GM12891 (cell line): ENCODE measurements at regions not wholly inside any gene's neighbourhood (a gene's known extent, or its start where the extent isn't known, plus 50 kb on each side); places are given as distances from the start of the nearest gene placed in this dataset.

Experiments used
- DNase-seq: peaks from one replicate; pipeline ENCODE4 v3.0.0; 2011; ENCODE audit warnings: low spot score; ENCODE audit not compliant: insufficient read length
- FAIRE-seq: peaks from 2 replicates; lab custom pipeline; 2011; peaks lifted over from hg19 to GRCh38; lab: Jason Lieb, UNC
- PAX5 ChIP-seq: IDR thresholded peaks from 2 replicates; pipeline ENCODE4 v1.6.1; 2011; ENCODE audit warnings: low read length, moderate library complexity, mild to moderate bottlenecking; ENCODE audit not compliant: insufficient read depth, severe bottlenecking
- POLR2A ChIP-seq: IDR thresholded peaks from 2 replicates; pipeline ENCODE4 v1.6.1; 2011; ENCODE audit warnings: low read depth, low read length, control low read depth
- POLR2AphosphoS5 ChIP-seq: IDR thresholded peaks from 2 replicates; pipeline ENCODE4 v1.6.1; 2011; ENCODE audit warnings: low read depth, low read length, control low read depth
- POU2F2 ChIP-seq: IDR thresholded peaks from 2 replicates; pipeline ENCODE4 v1.6.1; 2011; ENCODE audit warnings: low read depth, mild to moderate bottlenecking, control low read depth, low read length, moderate library complexity
- SPI1 ChIP-seq: IDR thresholded peaks from 2 replicates; pipeline ENCODE4 v1.6.1; 2011; ENCODE audit warnings: low read depth, low read length, control low read depth
- TAF1 ChIP-seq: IDR thresholded peaks from 2 replicates; pipeline ENCODE4 v1.6.1; 2011; ENCODE audit warnings: low read depth, low read length, control low read depth

DNA sequence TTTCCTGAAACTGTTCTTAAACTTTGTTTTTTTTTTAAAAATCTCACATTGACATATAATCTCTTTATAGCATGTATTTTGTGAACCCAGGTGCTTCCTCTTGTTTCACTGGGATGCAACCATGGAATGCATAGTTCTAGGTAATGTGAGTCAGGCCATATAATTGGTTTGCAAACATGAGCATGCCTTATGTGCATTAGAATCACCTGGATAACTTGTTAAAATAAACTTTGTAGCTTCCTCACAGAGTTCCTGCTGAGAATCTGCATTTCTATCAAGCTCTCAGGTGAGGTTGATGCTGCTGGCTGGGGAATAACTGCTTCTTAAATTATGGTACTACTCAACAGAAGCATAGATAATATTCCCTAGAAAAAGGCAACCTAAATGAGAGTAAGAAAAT is 940.3 kb upstream of the LCORL start:
- FAIRE-seq (no peak), DNase-seq (no peak)
- no peak for TF ChIP-seq POLR2A

DNA sequence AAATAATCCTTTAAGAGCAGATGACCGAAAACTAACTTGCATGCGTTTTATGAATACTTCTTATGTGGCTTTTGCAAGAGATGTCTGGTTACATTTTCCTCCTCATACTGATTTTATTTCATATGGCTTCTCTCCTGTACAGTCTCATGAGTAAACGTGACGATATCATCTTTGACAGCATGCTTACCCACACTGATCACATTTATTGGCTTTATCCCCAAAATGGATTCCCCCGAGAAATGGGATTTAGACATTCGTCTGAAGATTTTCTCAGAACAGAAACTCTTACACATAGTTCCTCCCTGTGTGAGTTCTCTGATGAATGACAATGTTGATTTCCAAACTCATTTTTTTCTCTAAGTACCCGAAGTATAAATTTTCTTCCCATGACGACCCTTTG is 939.7 kb upstream of the LCORL start:
- no peak for TF ChIP-seq TAF1
- no peak for TF ChIP-seq PAX5
- TF ChIP-seq SPI1, result no peak
- no peak for TF ChIP-seq POLR2AphosphoS5
- no peak for FAIRE-seq
- no peak for DNase-seq

DNA sequence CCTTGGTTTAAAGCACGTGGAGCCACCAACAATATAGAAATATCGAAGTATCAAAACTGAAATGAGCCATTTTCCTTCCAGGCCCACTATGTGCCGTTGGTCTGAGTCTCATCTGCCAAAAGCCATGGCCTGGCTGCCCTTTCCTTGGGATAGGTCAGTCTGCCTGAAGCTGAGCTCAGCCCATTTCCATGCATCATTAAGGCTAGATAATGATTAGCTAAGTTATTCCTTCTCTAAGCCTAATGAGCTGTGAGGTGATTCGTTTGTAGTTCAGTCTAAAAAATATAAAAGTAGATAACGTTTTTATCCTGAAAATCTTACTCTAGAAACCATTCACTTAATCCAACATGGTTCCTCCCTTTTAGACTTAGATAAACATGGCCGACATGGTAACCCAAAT is 936.2 kb upstream of the LCORL start:
- TF ChIP-seq POLR2AphosphoS5, result no peak
- TF ChIP-seq SPI1, result no peak
- no peak for TF ChIP-seq POU2F2
- TF ChIP-seq PAX5, result no peak
- TF ChIP-seq POLR2A, result no peak
- TF ChIP-seq TAF1, result no peak
- no peak for DNase-seq
- FAIRE-seq, result no peak

DNA sequence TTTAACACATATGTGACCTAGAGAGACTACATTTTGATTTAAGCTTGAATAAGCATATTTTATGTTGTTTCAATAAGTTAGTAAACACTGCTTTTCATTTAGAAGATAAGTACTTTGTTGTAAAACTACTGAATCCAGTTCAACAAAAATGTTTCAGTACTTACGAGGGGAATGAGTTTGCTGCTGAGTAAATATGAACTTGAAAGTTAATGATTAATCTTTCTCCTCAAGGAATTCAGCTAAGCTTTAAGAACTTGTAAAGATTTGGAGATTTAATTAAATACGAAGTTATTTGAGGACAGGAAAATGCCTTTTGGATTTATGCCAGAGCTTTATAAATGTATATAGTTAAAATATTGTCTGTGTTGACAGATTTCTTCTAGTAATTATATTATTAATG is 933.0 kb upstream of the LCORL start:
- DNase-seq, result no peak
- FAIRE-seq, result no peak
- TF ChIP-seq POLR2A (no peak), POLR2AphosphoS5 (no peak), SPI1 (no peak)

DNA sequence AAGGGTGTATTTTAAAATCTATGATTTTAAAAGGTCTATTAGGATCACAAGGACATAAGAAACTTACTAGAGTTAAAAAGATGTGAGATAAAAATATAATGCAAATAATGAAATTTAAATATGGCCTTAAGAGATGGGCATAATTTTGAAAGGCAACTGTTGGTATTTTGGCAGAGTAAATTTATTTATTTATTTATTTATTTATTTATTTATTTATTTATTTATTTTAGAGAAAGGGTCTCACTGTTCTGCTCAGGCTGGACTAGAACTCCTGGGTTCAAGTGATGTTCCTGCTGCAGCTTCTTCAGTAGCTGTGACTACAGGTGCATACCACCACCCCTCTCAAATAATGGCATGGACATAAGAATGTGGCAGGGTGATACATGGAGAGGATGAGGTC is 932.1 kb upstream of the LCORL start:
- FAIRE-seq (no peak), DNase-seq (no peak)
- no peak for TF ChIP-seq TAF1
- TF ChIP-seq POLR2A, result no peak
- no peak for TF ChIP-seq PAX5
- no peak for TF ChIP-seq SPI1

DNA sequence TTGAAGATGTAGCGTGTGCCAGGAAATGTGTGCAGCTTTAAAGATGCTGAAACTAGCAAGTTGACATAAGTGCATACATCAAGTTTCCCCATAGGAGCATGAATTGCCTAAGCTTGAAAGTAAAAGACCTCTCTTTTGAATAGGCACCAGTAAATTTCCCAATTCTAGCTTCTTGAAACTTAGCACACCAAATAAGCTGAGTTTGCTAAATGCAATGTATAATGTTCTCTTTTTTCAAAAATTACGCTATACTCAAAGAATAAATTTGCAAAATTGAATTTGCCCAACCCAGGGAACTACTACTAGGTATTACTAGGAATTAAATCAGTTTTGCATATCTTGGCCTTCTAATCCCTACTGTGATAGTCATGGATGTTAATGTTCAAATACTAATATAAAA is 923.9 kb upstream of the LCORL start:
- DNase-seq, result no peak
- no peak for FAIRE-seq
- TF ChIP-seq POLR2A, result no peak
- TF ChIP-seq POU2F2, result no peak
- no peak for TF ChIP-seq TAF1
- TF ChIP-seq POLR2AphosphoS5, result no peak
- no peak for TF ChIP-seq PAX5
- no peak for TF ChIP-seq SPI1

DNA sequence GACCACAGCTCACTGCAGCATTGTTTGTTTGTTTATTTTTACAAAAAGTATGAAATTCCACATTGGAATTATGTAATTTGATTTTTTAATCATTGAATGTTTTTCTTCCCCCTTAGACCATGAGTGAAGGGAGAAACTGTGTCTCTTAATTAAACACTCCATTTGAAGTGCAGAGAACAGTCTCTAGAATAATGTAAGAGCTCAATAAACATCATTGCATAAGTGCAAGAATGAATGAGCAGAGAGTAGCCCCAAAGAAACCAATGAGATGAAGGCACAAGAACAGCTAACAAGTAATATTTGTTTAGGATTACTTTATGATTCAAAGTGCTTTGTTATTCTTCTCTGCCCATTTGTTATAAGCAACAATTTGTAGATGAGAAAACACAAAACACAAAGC is 921.3 kb upstream of the LCORL start:
- FAIRE-seq, result no peak
- DNase-seq, result no peak
- no peak for TF ChIP-seq SPI1
- TF ChIP-seq TAF1, result no peak
- TF ChIP-seq POLR2A, result no peak
- no peak for TF ChIP-seq POLR2AphosphoS5
- no peak for TF ChIP-seq PAX5
- TF ChIP-seq POU2F2, result no peak

DNA sequence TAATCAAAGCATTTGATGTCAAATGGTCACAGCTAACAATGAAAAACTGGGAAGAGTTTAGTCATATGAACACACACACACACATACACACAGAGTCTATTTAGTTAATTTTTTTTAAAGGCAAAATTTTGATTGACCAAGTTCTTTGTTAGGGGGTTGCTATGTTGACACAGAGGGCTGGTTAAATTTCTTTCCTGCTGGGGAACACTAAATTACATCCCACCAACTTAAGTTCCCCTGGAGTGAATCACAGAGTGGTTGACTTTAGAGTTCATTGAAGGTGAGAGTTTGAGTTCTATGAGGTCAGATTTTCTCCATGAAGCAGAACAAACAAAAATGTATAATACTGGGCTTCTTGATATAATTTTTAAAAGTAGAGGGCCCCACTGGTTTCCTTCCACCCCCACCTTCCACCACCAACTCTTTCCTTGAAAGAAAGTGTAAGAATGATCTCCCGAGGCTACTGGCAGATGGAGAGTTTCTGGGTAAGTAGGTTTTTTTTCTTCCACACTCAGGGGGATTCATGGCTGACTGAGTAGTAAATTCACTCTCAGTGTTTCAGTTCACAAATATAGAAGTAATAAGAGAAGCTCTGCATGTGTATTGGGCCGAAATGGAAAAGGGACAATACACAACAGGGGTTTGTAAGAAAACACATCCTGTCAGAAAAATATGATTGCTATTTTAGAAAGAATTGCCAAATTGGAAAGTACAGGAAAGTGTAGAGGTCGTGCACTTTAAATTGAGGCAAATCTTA is 917.0 kb upstream of the LCORL start:
- TF ChIP-seq SPI1 (no peak), TAF1 (no peak), POLR2A (no peak), PAX5 (no peak), POLR2AphosphoS5 (no peak), POU2F2 (no peak)
- DNase-seq (no peak), FAIRE-seq (no peak)

DNA sequence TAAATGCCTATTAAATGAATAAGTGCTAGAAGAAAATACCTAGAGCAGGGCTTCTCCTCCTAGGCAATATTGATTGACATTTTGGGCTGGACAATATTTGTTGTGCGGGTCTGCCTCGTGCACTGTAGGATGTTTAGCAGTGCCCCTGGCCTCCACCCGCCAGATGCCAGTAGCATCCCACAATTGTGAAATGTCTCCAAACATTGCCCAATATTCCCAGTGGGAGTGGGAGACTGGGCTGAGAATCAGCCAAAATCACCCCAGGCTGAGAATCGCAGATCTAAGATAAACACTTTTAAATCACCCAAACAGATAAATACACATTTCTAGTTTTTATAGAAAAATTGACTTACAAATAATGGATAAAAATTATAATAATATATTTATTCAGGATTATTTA is 916.2 kb upstream of the LCORL start:
- DNase-seq, result no peak
- TF ChIP-seq POLR2AphosphoS5 (no peak), POU2F2 (no peak), PAX5 (no peak), SPI1 (no peak), POLR2A (no peak), TAF1 (no peak)
- no peak for FAIRE-seq

DNA sequence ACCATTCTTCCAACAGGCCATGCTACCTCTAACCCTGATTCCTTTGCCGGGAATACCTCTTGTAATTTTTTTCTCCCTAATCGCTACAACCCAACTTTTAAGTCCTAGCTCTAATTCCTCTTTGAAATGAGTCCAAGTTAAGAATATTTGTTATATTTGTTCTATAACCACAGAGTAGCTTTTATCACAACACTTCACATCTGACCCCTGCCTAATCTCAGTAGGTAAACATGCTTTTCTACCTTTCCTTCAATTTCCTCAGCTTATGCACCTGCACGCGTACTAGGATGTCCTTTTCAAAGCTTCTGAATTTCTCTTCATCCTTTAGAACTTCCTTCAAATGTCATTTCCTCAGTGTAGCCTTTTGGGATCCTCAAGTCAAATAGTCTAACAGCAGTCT is 915.5 kb upstream of the LCORL start:
- no peak for DNase-seq
- FAIRE-seq, result no peak
- no peak for TF ChIP-seq PAX5
- TF ChIP-seq SPI1, result no peak
- TF ChIP-seq TAF1, result no peak
